B cell (primary cell): ENCODE measurements at regions not wholly inside any gene's neighbourhood (a gene's known extent, or its start where the extent isn't known, plus 50 kb on each side); places are given as distances from the start of the nearest gene placed in this dataset.

Experiments used
- ATAC-seq: fragments of 200-7000 bp; cut with Tn5 transposase; one replicate; pipeline ENCODE4 v1.10.0; 2021; ENCODE audit warnings: low read depth, mild to moderate bottlenecking, moderate number of reproducible peaks, moderate library complexity
- CTCF ChIA-PET: fragments of 350-600 bp; sonication (Branson Sonifier 250); formaldehyde crosslinking; loops from one replicate; lab custom pipeline; 2021; ENCODE audit warnings: antibody characterized with exemption, inconsistent platforms; lab: Charles Lee
- POLR2A ChIA-PET: fragments of 350-600 bp; sonication (Branson Sonifier 250); formaldehyde crosslinking; loops from one replicate; lab custom pipeline; 2021; ENCODE audit warnings: antibody characterized with exemption; lab: Charles Lee
- DNase-seq: peaks from one replicate; pipeline ENCODE4 v3.0.0; 2013
- H2AFZ ChIP-seq: 2 replicates; pipeline ENCODE4 v1.6.1; 2012; ENCODE audit warnings: mild to moderate bottlenecking, low read depth, low read length; ENCODE audit not compliant: insufficient read depth, poor library complexity, severe bottlenecking
- H3K27ac ChIP-seq, 2 donors: 1 replicate in 1 of 2; 2 replicates in 1 of 2; pipeline ENCODE4 v1.5.1; 2012 to 2013; ENCODE audit warnings: low read length in 2 of 2, mild to moderate bottlenecking in 2 of 2, moderate library complexity in 1 of 2
- H3K27me3 ChIP-seq, 4 experiments: fragments of 200-600 bp in 1 of 4; sonication (generic) in 1 of 4; replicated peaks in 1 of 4; 1 replicate in 2 of 4; 2 replicates in 2 of 4; pipeline versions ENCODE4 v1.6.1 to v1.7.0; 2013 to 2016; ENCODE audit warnings: low read length in 3 of 4, mild to moderate bottlenecking in 2 of 4, mixed read lengths in 1 of 4, moderate library complexity in 1 of 4; ENCODE audit not compliant: insufficient read depth in 4 of 4, control insufficient read depth in 3 of 4; ENCODE audit errors: control extremely low read depth in 1 of 4
- H3K36me3 ChIP-seq, 2 experiments: replicated peaks in 1 of 2; 1 replicate in 1 of 2; 2 replicates in 1 of 2; pipeline versions ENCODE4 v1.6.1 to v1.7.1; 2013; ENCODE audit warnings: low read length in 1 of 2; ENCODE audit not compliant: insufficient read depth in 2 of 2, control insufficient read depth in 1 of 2; ENCODE audit errors: control extremely low read depth in 1 of 2, extremely low read depth in 1 of 2
- H3K4me1 ChIP-seq, 2 donors: fragments of 200-600 bp in 1 of 2; sonication (generic) in 1 of 2; 1 replicate in 1 of 2; 2 replicates in 1 of 2; pipeline versions ENCODE4 v1.5.1 to v1.6.1; 2013 to 2017; ENCODE audit warnings: low read length in 2 of 2; ENCODE audit not compliant: control insufficient read depth in 2 of 2, insufficient read depth in 2 of 2
- H3K4me2 ChIP-seq: replicated peaks from 2 replicates; pipeline ENCODE3; 2012; ENCODE audit warnings: mild to moderate bottlenecking, low read depth, low read length; ENCODE audit not compliant: poor library complexity, severe bottlenecking
- H3K4me3 ChIP-seq, 5 experiments: fragments of 200-600 bp in 1 of 5; sonication (generic) in 1 of 5; 1 replicate in 3 of 5; 2 replicates in 2 of 5; pipeline versions ENCODE4 v1.5.1 to v1.7.0; 2011 to 2016; ENCODE audit warnings: low read length in 4 of 5, mild to moderate bottlenecking in 4 of 5, low read depth in 2 of 5, control low read depth in 1 of 5, moderate library complexity in 1 of 5; ENCODE audit not compliant: insufficient read depth in 1 of 5; ENCODE audit errors: control extremely low read depth in 1 of 5, extremely low read depth in 1 of 5
- H3K79me2 ChIP-seq: fragments of 200-600 bp; sonication (generic); one replicate; pipeline ENCODE4 v1.6.0; 2016; ENCODE audit warnings: low read length; ENCODE audit not compliant: control insufficient read depth, insufficient read depth
- H3K9ac ChIP-seq: fragments of 200-600 bp; sonication (generic); 2 replicates; pipeline ENCODE4 v1.6.1; 2017; ENCODE audit warnings: mild to moderate bottlenecking, low read length, moderate library complexity
- H3K9me3 ChIP-seq, 3 donors: one replicate each; pipeline versions ENCODE4 v1.6.1 to v1.7.1; 2013; ENCODE audit warnings: low read length in 2 of 3; ENCODE audit not compliant: control insufficient read depth in 2 of 3, insufficient read depth in 1 of 3; ENCODE audit errors: control extremely low read depth in 1 of 3
- H4K20me1 ChIP-seq: 2 replicates; pipeline ENCODE4 v1.6.0; 2012; ENCODE audit warnings: mild to moderate bottlenecking, low read length; ENCODE audit not compliant: insufficient read depth, control insufficient read depth, poor library complexity, severe bottlenecking
- H3K27ac Mint-ChIP-seq: one replicate; pipeline ENCODE4 v1.8.0; 2021; ENCODE audit warnings: mixed read lengths
- H3K27me3 Mint-ChIP-seq: one replicate; pipeline ENCODE4 v1.8.0; 2021; ENCODE audit warnings: mixed read lengths
- H3K4me1 Mint-ChIP-seq: one replicate; pipeline ENCODE4 v1.8.0; 2021; ENCODE audit warnings: mixed read lengths
- H3K4me3 Mint-ChIP-seq: one replicate; pipeline ENCODE4 v1.8.0; 2021; ENCODE audit warnings: mixed read lengths
- H3K9me3 Mint-ChIP-seq: one replicate; pipeline ENCODE4 v1.8.0; 2022; ENCODE audit warnings: mixed read lengths; ENCODE audit not compliant: insufficient read depth
- CTCF ChIP-seq: fragments of 200-600 bp; IDR thresholded peaks from one replicate; pipeline ENCODE4 v1.8.0; 2022; ENCODE audit warnings: antibody characterized with exemption, mild to moderate bottlenecking
- EZH2 ChIP-seq: IDR thresholded peaks from 2 replicates; pipeline ENCODE4 v1.6.1; 2012; ENCODE audit warnings: borderline replicate concordance, low read depth, mild to moderate bottlenecking, moderate library complexity, low read length; ENCODE audit not compliant: insufficient read depth, poor library complexity, severe bottlenecking
- WGBS: methylation state at CpG from one replicate; pipeline ENCODE4 v1.1.5; 2013; ENCODE audit warnings: missing lambda C conversion rate; ENCODE audit not compliant: insufficient coverage; 5-methylcytosine and 5-hydroxymethylcytosine counted together
- intact Hi-C: fragments of 100-400 bp; cut with micrococcal nuclease; formaldehyde crosslinking; loops from one replicate; pipeline ENCODE4 v1.10.0; 2022

- Mint-ChIP-seq H3K27me3 (no peaks in the 10 kb centered on the region), H3K4me3 (no peak overlapping the region), H3K9me3 (no peaks in the 10 kb centered on the region), H3K27ac (no peak overlapping the region), H3K4me1 (no peaks in the 10 kb centered on the region)
- H3K27me3 ChIP-seq: no peaks in the 10 kb centered on the region
- H3K79me2 ChIP-seq: no peaks in the 10 kb centered on the region
- no peaks in the 10 kb centered on the region for H3K9me3 ChIP-seq
- H2AFZ ChIP-seq: no peak overlapping the region
- ATAC-seq (no peak), DNase-seq (no peak)
- TF ChIP-seq EZH2 (no peak), CTCF (no peak)
- no peaks in the 10 kb centered on the region for H3K4me1 ChIP-seq
- 93% methylated on average over 2 of the region's 4 CpGs for whole genome bisulfite sequencing
- CTCF ChIA-PET: no interaction called here
- no peak overlapping the region for H3K4me2 ChIP-seq
- no peak overlapping the region for H3K4me3 ChIP-seq
- no peak overlapping the region for H3K9ac ChIP-seq
- H3K27ac ChIP-seq: no peak overlapping the region
- H4K20me1 ChIP-seq: no peaks in the 10 kb centered on the region
- no peaks in the 10 kb centered on the region for H3K36me3 ChIP-seq
- POLR2A ChIA-PET: no interaction called here
- intact Hi-C loops: no loop called here
These were observed 292.8 kb downstream of the EN1 start for GRCh38 chr2:118554616-118555015.

- H3K4me2 ChIP-seq: no peak overlapping the region
- H3K9me3 Mint-ChIP-seq: no peaks in the 10 kb centered on the region
- no peak overlapping the region for H3K4me3 ChIP-seq
- intact Hi-C loops: no loop called here
- H3K9me3 ChIP-seq: no peaks in the 10 kb centered on the region
- H3K4me1 ChIP-seq: no peaks in the 10 kb centered on the region
- no peaks in the 10 kb centered on the region for H3K36me3 ChIP-seq
- H3K27ac Mint-ChIP-seq: no peak overlapping the region
- ATAC-seq (no peak), DNase-seq (no peak)
- H3K4me3 Mint-ChIP-seq: no peak overlapping the region
- ChIA-PET POLR2A (no interaction called here), CTCF (no interaction called here)
- TF ChIP-seq EZH2 (no peak), CTCF (no peak)
- no peak overlapping the region for H3K9ac ChIP-seq
- no peak overlapping the region for H3K27ac ChIP-seq
- no peaks in the 10 kb centered on the region for H3K79me2 ChIP-seq
- H3K27me3 ChIP-seq: no peaks in the 10 kb centered on the region
- no peaks in the 10 kb centered on the region for H4K20me1 ChIP-seq
- H3K27me3 Mint-ChIP-seq: peaks cover 9% of the 10 kb centered on the region
- WGBS: no CpG with 5 or more reads among the region's 1 CpG
- no peak overlapping the region for H2AFZ ChIP-seq
- no peaks in the 10 kb centered on the region for H3K4me1 Mint-ChIP-seq
These were observed 297.9 kb downstream of the EN1 start for GRCh38 chr2:118549503-118549902.
